ENCODE measurements at regions not wholly inside any gene's neighbourhood (a gene's known extent, or its start where the extent isn't known, plus 50 kb on each side); places are given as distances from the start of the nearest gene placed in this dataset.
A peak's percentile ranks its signal among the peaks of the same experiment; 100 is the strongest.

- DNase-seq (ENCODE audit: low read depth, low spot score): no peak
Observed at GRCh38 chr9:79968533-79968932, 396.8 kb downstream of the TLE4 start.

GRCh38 chr9:79962836-79963235 is 391.1 kb downstream of the TLE4 start:
- no peak for DNase-seq (ENCODE audit: low read depth, low spot score)

- DNase-seq (ENCODE audit: low read depth, low spot score): no peak
Observed at GRCh38 chr9:79962150-79962549, 390.4 kb downstream of the TLE4 start.

- no peak for DNase-seq (ENCODE audit: low read depth, low spot score)
Observed at GRCh38 chr9:79955300-79955699, 383.5 kb downstream of the TLE4 start.

GRCh38 chr9:79953908-79954307 is 382.1 kb downstream of the TLE4 start:
- no peak for DNase-seq (ENCODE audit: low read depth, low spot score)

- no peak for DNase-seq (ENCODE audit: low read depth, low spot score)
Observed at GRCh38 chr9:79952401-79952800, 380.6 kb downstream of the TLE4 start.

- DNase-seq (ENCODE audit: low read depth, low spot score): peak; percentile 26
Observed at GRCh38 chr9:79946712-79947111, 374.9 kb downstream of the TLE4 start.

- DNase-seq (ENCODE audit: low read depth, low spot score): no peak
Observed at GRCh38 chr9:79945495-79945894, 373.7 kb downstream of the TLE4 start.

- no peak for DNase-seq (ENCODE audit: low read depth, low spot score)
Observed at GRCh38 chr9:79945016-79945415, 373.3 kb downstream of the TLE4 start.

- DNase-seq (ENCODE audit: low read depth, low spot score): no peak
Observed at GRCh38 chr9:79940919-79941318, 369.2 kb downstream of the TLE4 start.

- no peak for DNase-seq (ENCODE audit: low read depth, low spot score)
Observed at GRCh38 chr9:79939819-79940218, 368.1 kb downstream of the TLE4 start.

- DNase-seq (ENCODE audit: low read depth, low spot score): no peak
Observed at GRCh38 chr9:79936336-79936735, 364.6 kb downstream of the TLE4 start.

GRCh38 chr9:79929285-79929684 is 357.5 kb downstream of the TLE4 start:
- no peak for DNase-seq (ENCODE audit: low read depth, low spot score)

- DNase-seq (ENCODE audit: low read depth, low spot score): no peak
Observed at GRCh38 chr9:79928661-79929223, 357.0 kb downstream of the TLE4 start.

GRCh38 chr9:79925326-79925725 is 353.6 kb downstream of the TLE4 start:
- no peak for DNase-seq (ENCODE audit: low read depth, low spot score)

- no peak for DNase-seq (ENCODE audit: low read depth, low spot score)
Observed at GRCh38 chr9:79924836-79925235, 353.1 kb downstream of the TLE4 start.

- DNase-seq (ENCODE audit: low read depth, low spot score): no peak
Observed at GRCh38 chr9:79917421-79917820, 345.7 kb downstream of the TLE4 start.

GRCh38 chr9:79913867-79914266 is 342.1 kb downstream of the TLE4 start:
- no peak for DNase-seq (ENCODE audit: low read depth, low spot score)

- no peak for DNase-seq (ENCODE audit: low read depth, low spot score)
Observed at GRCh38 chr9:79912318-79913070, 340.7 kb downstream of the TLE4 start.

GRCh38 chr9:79911724-79912123 is 340.0 kb downstream of the TLE4 start:
- DNase-seq (ENCODE audit: low read depth, low spot score): no peak

GRCh38 chr9:79902825-79903600 is 331.2 kb downstream of the TLE4 start:
- DNase-seq (ENCODE audit: low read depth, low spot score): no peak

GRCh38 chr9:79900754-79901153 is 329.0 kb downstream of the TLE4 start:
- DNase-seq (ENCODE audit: low read depth, low spot score): no peak

Data from smooth muscle cell of the brain vasculature (primary cell).